HEK293 (cell line): ENCODE measurements at regions not wholly inside any gene's neighbourhood (a gene's known extent, or its start where the extent isn't known, plus 50 kb on each side); places are given as distances from the start of the nearest gene placed in this dataset.

Experiments
- CTCF ChIA-PET: fragments of 350-600 bp; formaldehyde crosslinking; extraction: SDS; loops from one replicate; lab custom pipeline; 2021; ENCODE audit warnings: antibody characterized with exemption; lab: Yijun Ruan, JAX
- POLR2A ChIA-PET: fragments of 300-600 bp; formaldehyde crosslinking; extraction: SDS; loops from one replicate; lab custom pipeline; 2020; ENCODE audit warnings: antibody characterized with exemption, inconsistent platforms; lab: Yijun Ruan, JAX
- H3K27ac ChIP-seq: fragments of 200-500 bp; sonication (Bioruptor generic); 2 replicates; pipeline ENCODE4 v1.5.1; 2014; ENCODE audit warnings: low read depth, low read length, control low read depth, inconsistent platforms; ENCODE audit errors: extremely low read depth
- H3K36me3 ChIP-seq, 2 experiments: fragments of 200-500 bp in 1 of 2; sonication (Bioruptor generic) in 1 of 2; 1 replicate in 1 of 2; 2 replicates in 1 of 2; pipeline ENCODE4 v1.5.1; 2014 to 2017; ENCODE audit warnings: inconsistent platforms in 2 of 2, low read length in 2 of 2; ENCODE audit not compliant: control insufficient read depth in 2 of 2, insufficient read depth in 1 of 2
- H3K4me1 ChIP-seq: fragments of 200-500 bp; sonication (Bioruptor generic); 2 replicates; pipeline ENCODE4 v1.5.1; 2014; ENCODE audit warnings: mild to moderate bottlenecking, low read length, inconsistent platforms; ENCODE audit not compliant: control insufficient read depth, insufficient read depth
- H3K4me3 ChIP-seq: 2 replicates; pipeline ENCODE4 v1.5.1; 2011; ENCODE audit warnings: low read depth, mild to moderate bottlenecking, control low read depth, low read length, moderate library complexity
- H3K9me3 ChIP-seq: fragments of 200-500 bp; sonication (Bioruptor generic); 2 replicates; pipeline ENCODE4 v1.5.1; 2014; ENCODE audit warnings: low read depth, low read length, inconsistent platforms; ENCODE audit not compliant: control insufficient read depth, insufficient read depth
- EGR2 ChIP-seq: fragments of 450-650 bp; formaldehyde crosslinking; IDR thresholded peaks from 2 replicates; pipeline ENCODE4 v1.5.1; 2016; ENCODE audit warnings: low read depth, missing biosample characterization, missing genetic modification characterization
- KLF7 ChIP-seq: fragments of 450-650 bp; formaldehyde crosslinking; IDR thresholded peaks from 2 replicates; pipeline ENCODE4 v1.5.1; 2016; ENCODE audit warnings: missing biosample characterization, missing genetic modification characterization, borderline replicate concordance
- MYNN ChIP-seq: fragments of 450-650 bp; formaldehyde crosslinking; IDR thresholded peaks from 2 replicates; pipeline ENCODE4 v1.5.1; 2016; ENCODE audit warnings: missing biosample characterization, missing genetic modification characterization, borderline replicate concordance
- REPIN1 ChIP-seq: fragments of 450-650 bp; formaldehyde crosslinking; IDR thresholded peaks from 2 replicates; pipeline ENCODE4 v1.5.1; 2017; ENCODE audit warnings: missing biosample characterization, missing genetic modification characterization, low read depth
- SP3 ChIP-seq: fragments of 450-650 bp; formaldehyde crosslinking; IDR thresholded peaks from 2 replicates; pipeline ENCODE4 v1.5.1; 2016; ENCODE audit warnings: missing biosample characterization, missing genetic modification characterization
- ZBTB1 ChIP-seq: fragments of 450-650 bp; formaldehyde crosslinking; IDR thresholded peaks from 2 replicates; pipeline ENCODE4 v1.5.1; 2016; ENCODE audit warnings: missing biosample characterization, missing genetic modification characterization
- ZBTB8A ChIP-seq: fragments of 450-650 bp; formaldehyde crosslinking; IDR thresholded peaks from 2 replicates; pipeline ENCODE4 v1.5.1; 2016; ENCODE audit warnings: missing biosample characterization, missing genetic modification characterization
- ZFHX2 ChIP-seq: fragments of 450-650 bp; formaldehyde crosslinking; conservative IDR thresholded peaks from 2 replicates; pipeline ENCODE4 v1.5.1; 2016; ENCODE audit warnings: missing biosample characterization, missing genetic modification characterization
- ZNF138 ChIP-seq: fragments of 450-650 bp; formaldehyde crosslinking; IDR thresholded peaks from 2 replicates; pipeline ENCODE4 v1.5.1; 2016; ENCODE audit warnings: missing biosample characterization, missing genetic modification characterization, borderline replicate concordance
- ZNF157 ChIP-seq: fragments of 450-650 bp; formaldehyde crosslinking; IDR thresholded peaks from 2 replicates; pipeline ENCODE4 v1.5.1; 2016; ENCODE audit warnings: missing biosample characterization, missing genetic modification characterization
- ZNF169 ChIP-seq: fragments of 450-650 bp; formaldehyde crosslinking; IDR thresholded peaks from 2 replicates; pipeline ENCODE4 v1.5.1; 2016; ENCODE audit warnings: missing biosample characterization, missing genetic modification characterization
- ZNF175 ChIP-seq: fragments of 450-650 bp; formaldehyde crosslinking; IDR thresholded peaks from 2 replicates; pipeline ENCODE4 v1.5.1; 2016; ENCODE audit warnings: missing biosample characterization, missing genetic modification characterization
- ZNF19 ChIP-seq: fragments of 450-650 bp; formaldehyde crosslinking; IDR thresholded peaks from 2 replicates; pipeline ENCODE4; 2016; ENCODE audit warnings: missing biosample characterization, missing genetic modification characterization, low read depth
- ZNF248 ChIP-seq: fragments of 450-650 bp; formaldehyde crosslinking; IDR thresholded peaks from 2 replicates; pipeline ENCODE4 v1.5.1; 2017; ENCODE audit warnings: missing biosample characterization, missing genetic modification characterization
- ZNF350 ChIP-seq: fragments of 450-650 bp; formaldehyde crosslinking; IDR thresholded peaks from 2 replicates; pipeline ENCODE4 v1.5.0; 2017; ENCODE audit warnings: missing biosample characterization, mild to moderate bottlenecking, missing genetic modification characterization
- ZNF362 ChIP-seq: fragments of 450-650 bp; formaldehyde crosslinking; IDR thresholded peaks from 2 replicates; pipeline ENCODE4 v1.5.1; 2016; ENCODE audit warnings: missing biosample characterization, missing genetic modification characterization
- ZNF391 ChIP-seq: fragments of 450-650 bp; formaldehyde crosslinking; IDR thresholded peaks from 2 replicates; pipeline ENCODE4 v1.5.1; 2016; ENCODE audit warnings: low read depth, missing biosample characterization, missing genetic modification characterization, borderline replicate concordance
- ZNF404 ChIP-seq: fragments of 450-650 bp; formaldehyde crosslinking; IDR thresholded peaks from 2 replicates; pipeline ENCODE4 v1.5.1; 2017; ENCODE audit warnings: missing biosample characterization, missing genetic modification characterization
- ZNF433 ChIP-seq: fragments of 450-650 bp; formaldehyde crosslinking; IDR thresholded peaks from 2 replicates; pipeline ENCODE4 v1.5.1; 2016; ENCODE audit warnings: missing biosample characterization, missing genetic modification characterization, low read depth
- ZNF473 ChIP-seq: fragments of 450-650 bp; formaldehyde crosslinking; IDR thresholded peaks from 2 replicates; pipeline ENCODE4 v1.5.1; 2017; ENCODE audit warnings: missing biosample characterization, missing genetic modification characterization
- ZNF514 ChIP-seq: fragments of 450-650 bp; formaldehyde crosslinking; IDR thresholded peaks from 2 replicates; pipeline ENCODE4 v1.5.1; 2016; ENCODE audit warnings: missing biosample characterization, missing genetic modification characterization
- ZNF530 ChIP-seq: fragments of 450-650 bp; formaldehyde crosslinking; IDR thresholded peaks from 2 replicates; pipeline ENCODE4 v1.5.1; 2016; ENCODE audit warnings: low read depth, missing biosample characterization, missing genetic modification characterization
- ZNF610 ChIP-seq: fragments of 450-650 bp; formaldehyde crosslinking; IDR thresholded peaks from 2 replicates; pipeline ENCODE4 v1.5.1; 2016; ENCODE audit warnings: missing biosample characterization, missing genetic modification characterization, borderline replicate concordance
- ZNF624 ChIP-seq: fragments of 450-650 bp; formaldehyde crosslinking; IDR thresholded peaks from 2 replicates; pipeline ENCODE4 v1.5.1; 2017; ENCODE audit warnings: missing biosample characterization, missing genetic modification characterization
- ZNF692 ChIP-seq: fragments of 450-650 bp; formaldehyde crosslinking; IDR thresholded peaks from 2 replicates; pipeline ENCODE4 v1.5.1; 2016; ENCODE audit warnings: missing biosample characterization, missing genetic modification characterization
- ZNF76 ChIP-seq: fragments of 450-650 bp; formaldehyde crosslinking; IDR thresholded peaks from 2 replicates; pipeline ENCODE4; 2016; ENCODE audit warnings: low read depth, missing biosample characterization, missing genetic modification characterization, borderline replicate concordance
- ZNF792 ChIP-seq: fragments of 450-650 bp; formaldehyde crosslinking; IDR thresholded peaks from 2 replicates; pipeline ENCODE4 v1.5.1; 2016; ENCODE audit warnings: missing biosample characterization, missing genetic modification characterization
- ZNF830 ChIP-seq: fragments of 450-650 bp; IDR thresholded peaks from 2 replicates; pipeline ENCODE4 v1.5.0; 2018; ENCODE audit warnings: missing biosample characterization, missing genetic modification characterization, low read depth, mild to moderate bottlenecking, moderate library complexity
- ZSCAN4 ChIP-seq: fragments of 450-650 bp; formaldehyde crosslinking; IDR thresholded peaks from 2 replicates; pipeline ENCODE4 v1.5.1; 2017; ENCODE audit warnings: missing biosample characterization, missing genetic modification characterization

- TF ChIP-seq ZNF830, result no peak
- peak; percentile 88 for TF ChIP-seq EGR2
- no peak for TF ChIP-seq ZNF624
- TF ChIP-seq ZBTB8A, result no peak
- peak; percentile 68 for TF ChIP-seq ZFHX2 (tag by site-specific recombination)
- TF ChIP-seq REPIN1 (tag by site-specific recombination), result no peak
- CTCF ChIA-PET, result interaction anchor here (0.7 to 0.8 kb wide), 2 partner anchors 42 to 306 kb away, joined by 3 to 4 read pairs; no protein-coding TSS in a partner anchor
Measured at GRCh38 chr15:81572190-81572589, 198.2 kb upstream of the TMC3 start.

GRCh38 chr15:81569286-81570080, 195.5 kb upstream of the TMC3 start:
- no peak overlapping the region for H3K4me3 ChIP-seq
- H3K4me1 ChIP-seq, result no peaks in the 10 kb centered on the region
- POLR2A ChIA-PET, result no interaction called here
- CTCF ChIA-PET, result interaction anchor here (0.6 to 0.7 kb wide), 2 partner anchors 425 to 633 kb away, joined by 3 read pairs; no protein-coding TSS in a partner anchor
- H3K9me3 ChIP-seq, result no peaks in the 10 kb centered on the region
- no peak overlapping the region for H3K27ac ChIP-seq
- no peaks in the 10 kb centered on the region for H3K36me3 ChIP-seq
- TF ChIP-seq ZNF433 (tag by site-specific recombination) (no peak), ZSCAN4 (tag by site-specific recombination) (no peak), ZNF514 (tag by site-specific recombination) (no peak), ZNF692 (tag by site-specific recombination) (no peak), ZNF473 (tag by site-specific recombination) (no peak), MYNN (tag by site-specific recombination) (no peak), ZNF610 (tag by site-specific recombination) (no peak), ZNF404 (tag by site-specific recombination) (no peak)

More at GRCh38 chr15:81572190-81572589, 198.2 kb upstream of the TMC3 start:
- Histone ChIP-seq H3K9me3 (no peaks in the 10 kb centered on the region), H3K36me3 (no peaks in the 10 kb centered on the region), H3K27ac (no peak overlapping the region), H3K4me1 (peaks cover 8% of the 10 kb centered on the region), H3K4me3 (no peak overlapping the region)
- POLR2A ChIA-PET, result no interaction called here

- TF ChIP-seq ZNF157 (tag by site-specific recombination) (no peak), ZNF169 (tag by site-specific recombination) (no peak), ZBTB1 (tag by site-specific recombination) (no peak), KLF7 (tag by site-specific recombination) (no peak), ZNF19 (tag by site-specific recombination) (no peak), ZNF138 (tag by site-specific recombination) (no peak), ZNF248 (tag by site-specific recombination) (no peak), ZNF76 (tag by site-specific recombination) (no peak), ZNF362 (tag by site-specific recombination) (no peak), ZNF530 (tag by site-specific recombination) (no peak), ZNF391 (tag by site-specific recombination) (no peak), ZNF792 (tag by site-specific recombination) (no peak), ZNF350 (tag by site-specific recombination) (no peak), ZNF175 (tag by site-specific recombination) (no peak), ZNF514 (tag by site-specific recombination) (no peak), SP3 (tag by site-specific recombination) (no peak)
- H3K4me1 ChIP-seq, result no peaks in the 10 kb centered on the region
- no peak overlapping the region for H3K27ac ChIP-seq
- no peaks in the 10 kb centered on the region for H3K36me3 ChIP-seq
- ChIA-PET POLR2A (no interaction called here), CTCF (no interaction called here)
- no peak overlapping the region for H3K4me3 ChIP-seq
- H3K9me3 ChIP-seq, result no peaks in the 10 kb centered on the region
Measured at GRCh38 chr15:81567924-81568323, 193.9 kb upstream of the TMC3 start.
